Bronchial epithelial cell (primary cell): ENCODE measurements at regions not wholly inside any gene's neighbourhood (a gene's known extent, or its start where the extent isn't known, plus 50 kb on each side); places are given as distances from the start of the nearest gene placed in this dataset.

Source experiments
- DNase-seq: peaks from one replicate; pipeline ENCODE4 v3.0.0-alpha.2; 2010; ENCODE audit warnings: low read depth
- FAIRE-seq: peaks from 2 replicates; lab custom pipeline; 2011; peaks lifted over from hg19 to GRCh38; lab: Jason Lieb, UNC
- H3K27me3 ChIP-seq: 2 replicates; pipeline ENCODE4 v1.5.1; 2011; ENCODE audit warnings: low read length; ENCODE audit not compliant: control insufficient read depth, insufficient read depth
- H3K36me3 ChIP-seq: 2 replicates; pipeline ENCODE4 v1.5.1; 2011; ENCODE audit warnings: low read length; ENCODE audit not compliant: control insufficient read depth, insufficient read depth
- H3K4me3 ChIP-seq: 2 replicates; pipeline ENCODE4 v1.5.1; 2011; ENCODE audit warnings: mild to moderate bottlenecking, low read depth, low read length, control low read depth
- TF ChIP-seq, protein P1 (sequence below): IDR thresholded peaks from 2 replicates; pipeline ENCODE4 v1.5.1; 2011; ENCODE audit warnings: mild to moderate bottlenecking, moderate library complexity, low read length, control low read depth, inconsistent platforms; ENCODE audit not compliant: insufficient read depth, severe bottlenecking

DNA sequence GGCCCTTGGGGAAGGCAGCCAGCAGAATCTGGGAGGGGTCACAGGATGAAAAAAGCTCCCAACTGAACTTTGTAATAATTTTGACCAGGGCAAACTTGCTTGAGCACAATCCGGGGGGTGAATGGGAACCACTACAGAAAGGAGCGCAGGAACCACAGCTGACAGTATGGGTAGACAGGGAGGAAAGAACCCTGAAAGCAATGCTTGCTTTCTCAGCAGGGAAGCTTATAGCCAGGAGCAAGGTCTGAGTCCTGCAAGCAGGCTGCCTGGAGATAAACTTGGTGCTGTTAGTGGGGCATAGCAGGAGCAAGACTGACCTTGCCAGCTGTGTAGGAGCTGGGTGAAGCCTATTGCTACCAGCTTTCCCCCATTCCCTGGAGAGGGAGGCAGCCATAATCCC is 195.2 kb downstream of the MTCL1 start:
- Histone ChIP-seq H3K27me3 (no peaks in the 10 kb centered on the region), H3K36me3 (no peaks in the 10 kb centered on the region), H3K4me3 (no peak overlapping the region)
- FAIRE-seq: no peak
- no peak for DNase-seq
- TF ChIP-seq, protein P1, sequence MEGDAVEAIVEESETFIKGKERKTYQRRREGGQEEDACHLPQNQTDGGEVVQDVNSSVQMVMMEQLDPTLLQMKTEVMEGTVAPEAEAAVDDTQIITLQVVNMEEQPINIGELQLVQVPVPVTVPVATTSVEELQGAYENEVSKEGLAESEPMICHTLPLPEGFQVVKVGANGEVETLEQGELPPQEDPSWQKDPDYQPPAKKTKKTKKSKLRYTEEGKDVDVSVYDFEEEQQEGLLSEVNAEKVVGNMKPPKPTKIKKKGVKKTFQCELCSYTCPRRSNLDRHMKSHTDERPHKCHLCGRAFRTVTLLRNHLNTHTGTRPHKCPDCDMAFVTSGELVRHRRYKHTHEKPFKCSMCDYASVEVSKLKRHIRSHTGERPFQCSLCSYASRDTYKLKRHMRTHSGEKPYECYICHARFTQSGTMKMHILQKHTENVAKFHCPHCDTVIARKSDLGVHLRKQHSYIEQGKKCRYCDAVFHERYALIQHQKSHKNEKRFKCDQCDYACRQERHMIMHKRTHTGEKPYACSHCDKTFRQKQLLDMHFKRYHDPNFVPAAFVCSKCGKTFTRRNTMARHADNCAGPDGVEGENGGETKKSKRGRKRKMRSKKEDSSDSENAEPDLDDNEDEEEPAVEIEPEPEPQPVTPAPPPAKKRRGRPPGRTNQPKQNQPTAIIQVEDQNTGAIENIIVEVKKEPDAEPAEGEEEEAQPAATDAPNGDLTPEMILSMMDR: no peak

DNA sequence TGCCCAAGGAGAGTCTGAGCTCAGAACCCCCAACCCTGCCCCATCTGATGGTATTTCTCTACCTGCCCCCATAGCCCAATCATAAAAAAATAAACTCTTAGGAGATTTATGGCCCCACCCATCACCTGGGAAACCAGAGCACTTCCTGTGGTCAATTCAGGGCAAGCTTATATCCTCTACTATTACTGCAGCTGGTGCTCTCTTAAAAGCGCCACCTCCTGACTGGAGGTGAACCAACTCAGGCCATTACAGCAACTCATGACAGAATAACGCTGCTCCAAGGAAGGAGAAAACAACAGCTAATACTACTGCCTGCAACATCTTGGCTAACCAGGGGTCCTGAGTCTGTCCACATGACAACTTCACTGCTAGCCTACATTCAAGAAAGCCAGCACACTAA is 195.7 kb downstream of the MTCL1 start:
- no peaks in the 10 kb centered on the region for H3K27me3 ChIP-seq
- no peak overlapping the region for H3K4me3 ChIP-seq
- H3K36me3 ChIP-seq: no peaks in the 10 kb centered on the region
- FAIRE-seq: peak; percentile 92
- DNase-seq: no peak
- TF ChIP-seq, protein P1: no peak

DNA sequence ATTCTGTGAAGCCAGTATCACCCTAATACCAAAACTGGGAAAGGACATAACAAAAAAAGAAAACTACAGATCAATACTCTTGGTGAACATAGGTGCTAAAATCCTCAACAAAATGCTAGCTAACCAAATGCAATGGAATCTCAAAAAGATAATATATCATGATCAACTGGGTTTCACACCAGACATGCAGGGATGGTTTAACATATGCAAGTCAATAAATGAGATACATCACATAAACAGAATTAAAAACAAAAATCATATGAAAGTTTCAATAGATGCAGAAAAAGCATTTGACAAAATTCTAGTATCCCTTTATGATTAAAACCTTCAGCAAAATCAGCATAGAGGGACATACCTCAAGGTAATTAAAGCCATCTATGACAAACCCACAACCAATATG is 198.2 kb upstream of the NDUFV2 start:
- DNase-seq: no peak
- Histone ChIP-seq H3K36me3 (no peaks in the 10 kb centered on the region), H3K27me3 (no peaks in the 10 kb centered on the region), H3K4me3 (no peak overlapping the region)
- TF ChIP-seq, protein P1: no peak
- no peak for FAIRE-seq

DNA sequence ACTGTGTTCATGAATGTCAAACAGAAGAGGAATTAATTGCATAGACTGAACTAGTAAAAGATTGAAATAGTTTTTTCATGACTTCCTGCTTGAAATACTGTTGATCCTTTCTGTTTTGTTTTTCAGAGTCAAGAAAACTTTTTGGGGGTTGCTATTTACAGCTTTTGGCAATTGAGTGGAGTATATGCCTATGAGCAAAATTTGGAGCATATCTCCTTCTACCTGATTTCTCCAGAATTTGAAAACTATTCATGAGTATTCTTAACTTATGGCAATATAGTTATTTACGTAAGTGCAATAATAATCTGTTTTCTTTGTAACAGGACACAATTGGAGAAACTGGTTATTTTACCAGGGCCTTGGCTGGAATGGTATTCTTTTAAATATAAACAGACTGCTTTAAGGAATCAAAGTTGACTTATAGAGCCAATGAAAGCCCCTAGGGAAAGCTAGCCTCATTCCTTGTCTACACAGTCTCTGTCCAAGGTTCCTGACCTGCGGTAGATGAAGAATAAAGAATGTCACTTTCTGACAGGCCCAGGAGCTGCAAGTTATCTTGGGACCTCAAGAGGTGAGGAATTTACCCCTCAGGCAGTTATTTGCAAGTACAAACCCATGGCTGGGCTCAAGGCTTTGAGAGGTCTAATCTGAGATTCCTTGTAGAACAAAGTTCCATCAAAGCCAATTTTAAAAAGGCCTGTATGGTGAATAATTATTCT is 193.5 kb upstream of the NDUFV2 start:
- FAIRE-seq (no peak), DNase-seq (no peak)
- H3K4me3 ChIP-seq: no peak overlapping the region
- no peaks in the 10 kb centered on the region for H3K36me3 ChIP-seq
- TF ChIP-seq, protein P1: no peak
- no peaks in the 10 kb centered on the region for H3K27me3 ChIP-seq

DNA sequence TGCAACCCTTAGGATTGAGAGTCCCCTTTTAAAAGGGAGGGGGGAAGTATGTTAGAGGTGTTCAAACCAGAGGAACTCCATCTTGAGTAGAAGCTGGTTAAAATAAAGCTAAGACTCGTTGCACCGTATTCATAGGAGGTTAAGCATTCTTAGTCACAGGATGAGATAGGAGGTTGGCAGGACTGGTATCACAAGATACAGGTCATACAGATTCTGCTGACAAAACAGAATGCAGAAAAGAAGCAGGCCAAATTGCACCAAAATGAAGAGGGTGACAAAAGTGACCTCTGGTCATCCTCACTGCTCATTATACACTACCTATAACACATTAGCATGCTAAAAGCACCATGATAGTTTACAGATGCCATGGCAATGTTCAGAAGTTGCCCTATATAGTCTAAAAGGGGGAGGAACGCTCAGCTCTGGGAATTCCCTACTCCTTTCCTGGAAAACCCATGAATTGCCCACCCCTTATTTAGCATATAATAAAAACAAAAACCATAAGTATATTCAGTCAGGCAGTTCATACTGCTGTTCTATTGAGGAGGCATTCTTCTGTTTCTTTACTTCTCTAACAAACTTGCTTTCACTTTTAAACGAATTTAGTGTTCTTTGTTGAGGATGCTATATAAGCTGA is 192.2 kb upstream of the NDUFV2 start:
- TF ChIP-seq, protein P1: no peak
- Histone ChIP-seq H3K36me3 (no peaks in the 10 kb centered on the region), H3K27me3 (no peaks in the 10 kb centered on the region), H3K4me3 (no peak overlapping the region)
- DNase-seq (no peak), FAIRE-seq (no peak)
